Cardiac septum (tissue), 1 donor: ENCODE measurements at regions not wholly inside any gene's neighbourhood (a gene's known extent, or its start where the extent isn't known, plus 50 kb on each side); places are given as distances from the start of the nearest gene placed in this dataset.
"Not testable (repeated sequence)": the region's sequence is repeated elsewhere in the genome, so short reads cannot be mapped to it uniquely, and the experiment has no call there.

Experiments used
- DNase-seq: peaks from one replicate; pipeline ENCODE4 v3.0.0-alpha.2; 2020; ENCODE audit warnings: low spot score
- intact Hi-C: fragments of 100-400 bp; cut with DNase I; formaldehyde crosslinking; loops from one replicate; pipeline ENCODE4 v1.14.0; 2022
- donor health status: DM: no; HTN: no; CAD: no.

- intact Hi-C loops, DNase-seq: not testable (repeated sequence)
Observed at GRCh38 chr16:88209579-88209978, 173.2 kb upstream of the ZNF469 start.

DNA sequence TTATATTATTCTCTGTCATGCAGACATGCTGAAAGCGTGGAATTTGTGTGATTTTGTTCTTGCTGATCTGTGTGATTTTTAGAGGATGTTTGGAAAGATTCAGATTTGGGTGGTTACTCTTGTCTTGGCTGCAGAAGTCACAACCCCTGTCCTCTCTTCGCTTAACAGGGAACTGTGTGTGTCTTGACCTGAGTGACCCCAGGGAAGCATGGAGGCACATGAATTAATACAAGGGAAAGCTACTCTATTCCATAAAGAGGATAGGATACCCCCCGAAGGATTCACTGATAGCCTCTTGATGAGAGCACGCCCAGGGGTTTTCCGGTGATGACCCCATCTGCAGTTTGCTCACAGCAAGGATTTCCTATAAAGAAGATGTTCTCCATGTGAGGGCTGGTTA, 168.8 kb upstream of the ZNF469 start:
- DNase-seq, intact Hi-C loops: not testable (repeated sequence)

DNA sequence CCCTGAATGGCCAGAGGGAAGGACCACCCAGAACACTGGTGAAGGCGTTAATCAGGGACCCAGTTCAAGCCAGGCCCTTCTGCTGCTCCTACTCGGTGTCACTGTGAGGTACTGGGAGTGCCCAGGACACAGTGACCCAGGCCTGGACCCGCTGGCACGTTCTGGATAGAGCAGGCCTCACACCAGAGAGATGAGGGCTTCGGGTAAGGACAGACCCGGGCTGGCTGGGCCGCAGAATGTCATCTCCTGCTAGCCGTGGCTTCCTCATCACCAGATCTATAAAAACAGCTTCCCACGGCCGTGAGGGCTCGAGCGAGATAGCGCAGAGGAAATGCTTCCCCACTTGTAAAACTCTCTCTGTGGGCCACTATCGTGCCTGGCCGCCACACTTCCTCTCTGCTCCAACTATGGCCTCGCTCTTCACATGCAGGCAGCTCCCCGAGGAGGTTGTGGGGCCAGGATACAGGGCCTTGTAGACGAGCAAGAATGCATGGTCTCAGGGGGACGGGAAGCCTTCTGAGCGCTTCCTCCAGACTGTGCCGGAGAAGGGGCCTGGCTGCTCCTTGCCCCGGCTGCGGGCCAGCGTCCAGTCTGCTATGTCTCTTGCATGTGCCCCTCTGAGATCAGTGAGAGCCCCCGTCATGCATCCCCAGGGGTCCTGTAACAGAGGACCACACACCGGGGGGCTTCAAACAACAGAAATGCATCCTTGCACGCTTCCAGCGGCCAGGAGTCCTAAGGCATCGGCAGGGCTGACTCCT, 161.6 kb upstream of the ZNF469 start:
- peak; percentile 72 for DNase-seq
- intact Hi-C loops: not testable (repeated sequence)

DNA sequence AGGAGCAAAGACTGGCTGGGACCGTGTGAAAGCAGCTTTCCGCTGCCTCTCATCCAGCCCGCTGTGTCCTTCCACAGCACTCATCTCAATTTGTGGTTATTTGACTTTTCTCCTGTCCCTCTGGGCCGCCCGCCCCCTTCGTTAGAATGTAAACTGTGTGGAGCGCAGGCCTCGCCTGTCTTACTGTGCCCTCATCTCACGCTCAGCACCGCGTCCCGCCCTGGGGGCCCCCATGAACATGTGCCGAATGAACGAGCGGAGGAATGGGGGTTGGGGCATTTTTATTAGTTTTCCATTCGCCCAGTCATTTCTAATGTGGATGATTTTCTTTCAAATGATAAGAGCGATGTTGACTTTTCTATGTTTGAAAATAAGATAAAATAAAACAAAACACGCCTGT, 159.1 kb upstream of the ZNF469 start:
- intact Hi-C loops, DNase-seq: not testable (repeated sequence)

GRCh38 chr16:88224131-88224898, 158.4 kb upstream of the ZNF469 start:
- intact Hi-C loops, DNase-seq: not testable (repeated sequence)

- DNase-seq, intact Hi-C loops: not testable (repeated sequence)
Observed at GRCh38 chr16:88225640-88226230, 157.0 kb upstream of the ZNF469 start.

DNA sequence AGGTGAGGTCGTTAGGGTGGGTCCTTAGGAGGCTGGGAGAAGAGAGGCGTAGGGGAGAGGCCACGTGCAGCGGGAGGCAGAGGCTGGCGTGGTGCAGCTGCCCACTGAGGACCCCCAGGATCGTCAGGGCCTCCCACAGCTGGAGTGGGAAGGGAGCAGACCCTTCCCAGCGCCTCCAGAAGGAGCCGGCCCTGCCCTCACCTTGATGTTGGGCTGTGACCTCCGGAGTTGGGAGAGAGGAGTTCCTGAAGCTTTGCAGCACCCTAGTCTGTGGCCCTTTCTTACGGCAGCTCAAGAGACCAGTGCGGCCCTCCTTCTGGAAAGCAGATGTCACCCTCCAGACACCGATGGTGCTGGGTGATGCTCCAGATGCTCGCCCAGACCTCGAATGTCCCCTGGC, 156.5 kb upstream of the ZNF469 start:
- intact Hi-C loops, DNase-seq: not testable (repeated sequence)

- DNase-seq, intact Hi-C loops: not testable (repeated sequence)
Observed at GRCh38 chr16:88227026-88227721, 155.6 kb upstream of the ZNF469 start.

- intact Hi-C loops, DNase-seq: not testable (repeated sequence)
Observed at GRCh38 chr16:88227722-88228482, 154.9 kb upstream of the ZNF469 start.

- DNase-seq, intact Hi-C loops: not testable (repeated sequence)
Observed at GRCh38 chr16:88228751-88229150, 154.0 kb upstream of the ZNF469 start.

DNA sequence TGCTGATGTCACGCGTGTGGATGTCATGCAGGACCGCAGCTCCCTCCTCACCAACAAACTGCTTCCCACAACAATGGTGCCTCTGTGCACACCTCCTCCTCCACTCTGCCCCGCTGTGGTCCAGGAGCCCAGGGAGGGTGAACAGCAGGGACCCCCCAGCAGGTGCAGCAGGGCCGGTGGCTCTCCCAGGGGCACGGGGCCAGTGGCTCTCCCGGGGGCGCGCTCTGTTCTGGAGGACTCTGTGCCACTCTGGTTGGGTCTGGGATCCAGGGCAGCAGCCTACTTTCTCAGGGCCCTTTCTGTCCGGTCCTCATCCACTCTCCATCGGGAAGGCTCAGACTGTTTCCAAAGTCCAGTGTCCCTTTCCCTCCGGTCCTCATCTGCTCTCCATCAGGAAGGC, 153.0 kb upstream of the ZNF469 start:
- intact Hi-C loops, DNase-seq: not testable (repeated sequence)

- intact Hi-C loops, DNase-seq: not testable (repeated sequence)
Observed at GRCh38 chr16:88230276-88230966, 152.3 kb upstream of the ZNF469 start.

DNA sequence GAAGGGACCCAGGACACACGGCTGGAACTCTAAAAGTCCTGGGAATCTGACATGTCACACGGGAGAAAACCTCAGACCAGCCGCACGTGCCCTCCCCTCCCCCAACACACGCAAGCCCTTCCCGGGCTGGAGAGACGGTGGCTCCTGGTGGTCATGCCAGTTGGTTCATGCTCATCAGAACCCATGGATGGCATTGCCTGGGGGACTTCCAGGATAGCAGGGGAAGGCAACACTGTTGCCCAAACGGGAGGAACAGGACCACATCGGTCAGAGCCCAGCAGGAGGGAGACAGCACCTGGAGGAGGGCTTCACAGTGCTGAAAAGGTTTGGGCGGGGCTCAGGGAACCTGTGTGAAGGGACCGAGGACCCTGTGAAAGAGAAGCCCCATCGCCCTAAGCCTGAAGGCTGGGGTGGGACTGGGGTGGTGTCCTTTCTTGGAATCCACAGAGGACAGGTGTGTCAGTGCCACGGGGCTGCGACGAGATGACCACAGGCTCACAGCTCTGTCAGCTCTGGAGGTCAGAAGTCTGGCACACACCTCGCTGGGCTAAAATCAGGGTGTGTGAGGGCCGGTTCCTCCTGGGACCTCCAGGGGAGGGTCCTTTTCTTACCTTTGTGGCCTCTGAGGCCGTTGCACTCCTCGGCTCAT, 151.7 kb upstream of the ZNF469 start:
- DNase-seq, intact Hi-C loops: not testable (repeated sequence)

GRCh38 chr16:88231839-88232238, 150.9 kb upstream of the ZNF469 start:
- intact Hi-C loops, DNase-seq: not testable (repeated sequence)

DNA sequence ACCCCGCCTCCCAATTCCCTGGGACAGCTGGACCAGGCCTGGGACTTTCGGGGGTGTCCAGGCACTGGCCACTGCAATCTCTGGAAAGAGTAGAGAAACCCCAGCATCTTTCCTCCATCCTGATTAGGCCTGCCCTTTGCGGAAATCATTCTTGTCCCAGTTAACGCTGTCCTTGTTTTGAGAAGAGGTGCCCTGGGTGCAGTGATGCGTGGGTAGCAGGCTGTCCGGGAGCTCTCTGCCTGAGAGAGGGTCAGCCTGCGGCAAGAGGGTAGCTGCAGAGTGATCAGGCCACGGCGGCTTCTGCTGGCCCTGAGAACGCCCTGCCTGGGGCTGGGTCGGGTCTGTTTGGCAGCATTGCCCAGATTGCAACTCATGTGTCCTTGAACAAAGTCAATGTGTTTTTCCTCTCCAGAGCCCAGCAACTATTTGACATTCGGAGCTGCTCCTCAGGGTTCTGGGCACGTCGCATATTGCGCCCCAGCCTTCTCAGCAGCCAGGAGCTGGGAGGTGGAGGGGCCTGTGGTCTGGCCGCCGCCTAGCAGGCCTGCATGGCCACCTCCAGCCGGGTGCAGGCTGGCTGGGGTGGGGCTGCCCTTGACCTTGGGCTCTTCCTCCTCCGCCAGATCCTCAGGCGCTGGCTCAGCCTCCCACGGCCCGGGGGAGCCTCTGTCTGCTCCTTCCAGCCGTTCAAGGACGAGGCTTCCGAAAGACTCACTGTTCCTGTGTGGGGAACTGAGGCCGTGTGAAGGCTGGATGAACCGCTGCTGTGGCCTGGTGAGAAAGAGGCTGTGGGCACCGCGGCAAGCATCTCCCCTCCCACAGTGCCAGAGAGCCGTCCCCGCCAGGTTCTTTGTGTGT, 150.1 kb upstream of the ZNF469 start:
- intact Hi-C loops, DNase-seq: not testable (repeated sequence)

- intact Hi-C loops: not testable (repeated sequence)
Observed at GRCh38 chr16:88233621-88234420, 148.9 kb upstream of the ZNF469 start.

More at GRCh38 chr16:88233621-88234420, 148.9 kb upstream of the ZNF469 start:
- not testable (repeated sequence) for DNase-seq
